OCI-LY1 (cell line): ENCODE measurements at regions not wholly inside any gene's neighbourhood (a gene's known extent, or its start where the extent isn't known, plus 50 kb on each side); places are given as distances from the start of the nearest gene placed in this dataset.

Source experiments
- H2AFZ ChIP-seq: fragments of 200-600 bp; sonication (generic), shearing (Covaris generic); 2 replicates; pipeline ENCODE4 v1.6.0; 2014; ENCODE audit warnings: antibody characterized with exemption, mild to moderate bottlenecking, low read length
- H3F3A ChIP-seq: fragments of 200-600 bp; sonication (generic), shearing (Covaris generic); 2 replicates; pipeline ENCODE4 v1.6.0; 2014; ENCODE audit warnings: mild to moderate bottlenecking, antibody characterized with exemption, low read length, moderate library complexity; ENCODE audit not compliant: insufficient read depth
- H3K27ac ChIP-seq: fragments of 200-600 bp; sonication (generic); 2 replicates; pipeline ENCODE4 v1.5.1; 2014; ENCODE audit warnings: low read length, mixed run types, mild to moderate bottlenecking, low read depth; ENCODE audit not compliant: poor library complexity, severe bottlenecking
- H3K27me3 ChIP-seq: fragments of 200-600 bp; sonication (generic); 2 replicates; pipeline ENCODE4 v1.6.0; 2014; ENCODE audit warnings: antibody characterized with exemption, mild to moderate bottlenecking, low read length, moderate library complexity; ENCODE audit not compliant: insufficient read depth
- H3K36me3 ChIP-seq: fragments of 200-600 bp; sonication (generic); 2 replicates; pipeline ENCODE4 v1.6.1; 2014; ENCODE audit warnings: mild to moderate bottlenecking, antibody characterized with exemption, low read length, moderate library complexity, mixed read lengths; ENCODE audit not compliant: insufficient read depth
- H3K4me1 ChIP-seq: fragments of 200-600 bp; sonication (generic); 2 replicates; pipeline ENCODE4 v1.5.1; 2014; ENCODE audit warnings: mild to moderate bottlenecking, low read length, moderate library complexity; ENCODE audit not compliant: insufficient read depth, severe bottlenecking
- H3K4me2 ChIP-seq: fragments of 200-600 bp; sonication (generic), shearing (Covaris generic); 2 replicates; pipeline ENCODE4 v1.6.1; 2014; ENCODE audit warnings: low read length
- H3K4me3 ChIP-seq: fragments of 200-600 bp; sonication (generic); 2 replicates; pipeline ENCODE4 v1.5.1; 2014; ENCODE audit warnings: low read length, low read depth, mild to moderate bottlenecking, mixed read lengths; ENCODE audit not compliant: poor library complexity, severe bottlenecking
- H3K79me2 ChIP-seq: fragments of 200-600 bp; shearing (Covaris generic); 2 replicates; pipeline ENCODE4 v1.6.1; 2016; ENCODE audit warnings: mixed run types, low read length, mixed read lengths; ENCODE audit not compliant: insufficient read depth
- H3K9ac ChIP-seq: fragments of 200-600 bp; sonication (generic), shearing (Covaris generic); 2 replicates; pipeline ENCODE4 v1.6.1; 2014; ENCODE audit warnings: mild to moderate bottlenecking, low read length, mixed read lengths
- H3K9me2 ChIP-seq: fragments of 200-600 bp; sonication (generic), shearing (Covaris generic); 2 replicates; pipeline ENCODE4 v1.6.1; 2014; ENCODE audit warnings: low read depth, mild to moderate bottlenecking, low read length, mixed read lengths
- H3K9me3 ChIP-seq: fragments of 200-600 bp; shearing (Covaris generic); 2 replicates; pipeline ENCODE4 v1.6.1; 2014; ENCODE audit warnings: low read length, mixed read lengths
- H4K20me1 ChIP-seq: fragments of 200-600 bp; sonication (generic), shearing (Covaris generic); 2 replicates; pipeline ENCODE4 v1.6.0; 2016; ENCODE audit warnings: mild to moderate bottlenecking, low read length; ENCODE audit not compliant: insufficient read depth
- EZH2 ChIP-seq: fragments of 200-600 bp; sonication (generic), shearing (Covaris generic); IDR thresholded peaks from 2 replicates; pipeline ENCODE4 v1.8.0; 2017; ENCODE audit warnings: borderline replicate concordance, mixed run types, mild to moderate bottlenecking, antibody characterized with exemption, low read length, moderate library complexity, mixed read lengths
- TF ChIP-seq, protein P1 (sequence below): fragments of 200-600 bp; sonication (generic), shearing (Covaris generic); IDR thresholded peaks from 2 replicates; pipeline ENCODE4 v1.5.1; 2017; ENCODE audit warnings: mild to moderate bottlenecking, antibody characterized with exemption, low read length, moderate library complexity, mixed read lengths

DNA sequence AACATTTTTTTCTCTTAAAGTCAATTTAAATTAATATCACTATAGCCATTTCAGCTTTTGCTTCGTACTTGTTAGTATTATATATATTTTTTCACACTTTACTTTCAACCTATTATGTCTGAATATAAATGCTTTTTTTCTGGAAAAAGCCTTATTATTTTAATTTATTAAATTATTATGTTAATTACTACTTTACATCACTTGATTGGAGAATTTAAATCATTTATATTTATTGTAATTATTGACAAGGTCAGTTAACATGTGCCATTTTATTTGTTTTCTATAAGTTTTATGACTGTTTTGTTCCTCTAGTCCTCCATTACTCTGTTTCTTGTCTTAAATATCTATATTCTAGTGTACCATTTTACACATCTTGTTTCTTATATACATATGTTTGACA, 1333.4 kb upstream of the MIR17HG start:
- Histone ChIP-seq H3K79me2 (no peaks in the 10 kb centered on the region), H3K9ac (no peak overlapping the region), H3K4me2 (no peak overlapping the region), H2AFZ (no peak overlapping the region), H3K4me3 (no peak overlapping the region), H3K36me3 (no peaks in the 10 kb centered on the region), H3K27ac (no peak overlapping the region), H3K9me2 (no peaks in the 10 kb centered on the region), H3K27me3 (no peaks in the 10 kb centered on the region), H3K9me3 (no peaks in the 10 kb centered on the region), H3F3A (no peaks in the 10 kb centered on the region), H4K20me1 (no peaks in the 10 kb centered on the region), H3K4me1 (no peaks in the 10 kb centered on the region)
- TF ChIP-seq EZH2, result no peak
- TF ChIP-seq, protein P1, sequence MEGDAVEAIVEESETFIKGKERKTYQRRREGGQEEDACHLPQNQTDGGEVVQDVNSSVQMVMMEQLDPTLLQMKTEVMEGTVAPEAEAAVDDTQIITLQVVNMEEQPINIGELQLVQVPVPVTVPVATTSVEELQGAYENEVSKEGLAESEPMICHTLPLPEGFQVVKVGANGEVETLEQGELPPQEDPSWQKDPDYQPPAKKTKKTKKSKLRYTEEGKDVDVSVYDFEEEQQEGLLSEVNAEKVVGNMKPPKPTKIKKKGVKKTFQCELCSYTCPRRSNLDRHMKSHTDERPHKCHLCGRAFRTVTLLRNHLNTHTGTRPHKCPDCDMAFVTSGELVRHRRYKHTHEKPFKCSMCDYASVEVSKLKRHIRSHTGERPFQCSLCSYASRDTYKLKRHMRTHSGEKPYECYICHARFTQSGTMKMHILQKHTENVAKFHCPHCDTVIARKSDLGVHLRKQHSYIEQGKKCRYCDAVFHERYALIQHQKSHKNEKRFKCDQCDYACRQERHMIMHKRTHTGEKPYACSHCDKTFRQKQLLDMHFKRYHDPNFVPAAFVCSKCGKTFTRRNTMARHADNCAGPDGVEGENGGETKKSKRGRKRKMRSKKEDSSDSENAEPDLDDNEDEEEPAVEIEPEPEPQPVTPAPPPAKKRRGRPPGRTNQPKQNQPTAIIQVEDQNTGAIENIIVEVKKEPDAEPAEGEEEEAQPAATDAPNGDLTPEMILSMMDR, result no peak

DNA sequence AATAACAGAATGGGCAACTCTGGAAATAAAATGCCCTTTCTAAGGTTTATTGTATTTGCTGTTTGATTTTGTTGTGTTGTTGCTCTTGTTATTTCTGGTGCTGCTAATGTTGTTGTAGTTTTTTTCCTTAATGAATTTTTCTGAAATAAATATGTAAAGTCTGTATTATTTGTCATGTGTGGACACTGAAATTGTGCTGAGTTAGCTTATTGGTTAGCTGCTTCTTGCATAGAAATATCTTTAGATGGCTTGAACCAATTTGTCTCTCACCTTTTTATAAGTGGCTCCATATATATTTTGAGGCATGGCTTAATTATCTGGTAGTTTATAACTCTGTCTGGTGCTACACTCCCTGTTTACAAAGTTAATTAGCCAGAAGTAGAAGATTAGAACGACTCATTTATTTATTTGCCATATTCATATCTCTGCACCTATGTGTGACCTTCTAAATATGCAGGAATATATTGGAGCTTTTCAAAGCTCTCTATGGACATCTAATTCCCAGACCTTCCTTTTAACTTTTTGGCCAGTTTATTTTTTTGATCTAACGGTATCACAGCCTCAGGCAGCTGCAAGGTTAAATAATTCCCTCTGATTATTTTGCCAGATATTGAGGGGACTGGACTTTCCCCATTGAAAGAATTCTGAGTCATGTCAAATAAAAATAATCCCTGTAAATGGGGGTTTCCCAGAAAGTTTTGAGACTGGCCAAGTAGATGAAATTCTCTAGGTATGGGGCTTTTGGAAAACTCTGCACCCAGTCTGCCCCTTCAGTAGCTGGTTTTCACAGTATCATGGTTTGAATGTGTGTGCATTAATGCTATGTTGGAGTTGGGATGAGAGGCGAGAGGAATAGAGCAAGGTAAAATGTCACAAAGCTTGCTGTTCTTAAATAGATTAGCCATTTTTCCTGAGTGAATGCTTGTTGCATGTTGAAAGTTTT, 1331.7 kb upstream of the MIR17HG start:
- no peaks in the 10 kb centered on the region for H3K4me1 ChIP-seq
- H3K4me3 ChIP-seq, result no peak overlapping the region
- H4K20me1 ChIP-seq, result no peaks in the 10 kb centered on the region
- H3K9me3 ChIP-seq, result no peaks in the 10 kb centered on the region
- no peaks in the 10 kb centered on the region for H3K79me2 ChIP-seq
- TF ChIP-seq EZH2, result no peak
- TF ChIP-seq, protein P1, result no peak
- no peaks in the 10 kb centered on the region for H3K36me3 ChIP-seq
- no peak overlapping the region for H3K4me2 ChIP-seq
- H3K9me2 ChIP-seq, result no peaks in the 10 kb centered on the region
- H3K9ac ChIP-seq, result no peak overlapping the region
- no peaks in the 10 kb centered on the region for H3F3A ChIP-seq
- H2AFZ ChIP-seq, result no peak overlapping the region
- no peak overlapping the region for H3K27ac ChIP-seq
- no peaks in the 10 kb centered on the region for H3K27me3 ChIP-seq

DNA sequence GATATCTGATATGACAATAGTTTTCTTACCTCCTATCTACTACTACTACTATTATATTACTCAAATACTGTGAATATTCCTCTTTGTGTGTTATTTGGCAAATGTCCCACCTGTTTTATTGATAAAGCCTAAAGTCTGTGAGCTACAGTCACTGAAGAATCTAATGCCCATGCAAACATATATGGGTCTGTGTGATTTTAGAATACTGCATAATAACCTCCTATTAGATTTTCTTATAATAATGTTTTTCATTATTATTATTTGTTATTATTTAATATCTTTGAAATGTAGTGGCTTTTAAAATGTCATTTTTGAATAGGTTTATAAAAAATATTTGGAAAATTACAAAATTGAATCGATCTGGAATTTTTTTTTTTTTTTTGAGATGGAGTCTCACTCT, 1330.8 kb upstream of the MIR17HG start:
- Histone ChIP-seq H2AFZ (no peak overlapping the region), H3K27me3 (no peaks in the 10 kb centered on the region), H3K79me2 (no peaks in the 10 kb centered on the region), H3K27ac (no peak overlapping the region), H3K4me3 (no peak overlapping the region), H3K4me2 (no peak overlapping the region), H3K36me3 (no peaks in the 10 kb centered on the region), H3F3A (no peaks in the 10 kb centered on the region), H4K20me1 (no peaks in the 10 kb centered on the region), H3K9ac (no peak overlapping the region), H3K4me1 (no peaks in the 10 kb centered on the region), H3K9me2 (no peaks in the 10 kb centered on the region), H3K9me3 (no peaks in the 10 kb centered on the region)
- TF ChIP-seq EZH2, result no peak
- TF ChIP-seq, protein P1, result no peak
